HepG2 (cell line): ENCODE measurements at regions not wholly inside any gene's neighbourhood (a gene's known extent, or its start where the extent isn't known, plus 50 kb on each side); places are given as distances from the start of the nearest gene placed in this dataset.

Source experiments
- ATAC-seq: fragments of 200-7000 bp; cut with Tn5 transposase; 3 replicates; pipeline ENCODE4 v1.9.1; 2020; ENCODE audit warnings: mild to moderate bottlenecking, moderate library complexity
- BruUV-seq: library from RNA; stranded (reverse); fragments of 400-500 nt; replicated peaks from 2 replicates; lab custom pipeline; 2021; lab: Mats Ljungman, UMichigan
- CTCF ChIA-PET: fragments of 300-600 bp; formaldehyde crosslinking; extraction: SDS; loops from one replicate; lab custom pipeline; 2021; ENCODE audit warnings: low total read pairs, inconsistent platforms, low intra/inter-chr PET ratio; lab: Yijun Ruan, JAX
- POLR2A ChIA-PET: fragments of 350-600 bp; sonication (Branson Sonifier 250); formaldehyde crosslinking; loops from one replicate; lab custom pipeline; 2020; ENCODE audit warnings: antibody characterized with exemption, inconsistent platforms; lab: Yijun Ruan, JAX
- DNase-seq: peaks from one replicate; pipeline ENCODE4 v3.0.0-alpha.2; 2015; ENCODE audit warnings: low spot score
- FAIRE-seq: peaks from 3 replicates; lab custom pipeline; 2011; peaks lifted over from hg19 to GRCh38; lab: Jason Lieb, UNC
- H2AFZ ChIP-seq: one replicate; pipeline ENCODE4 v1.6.1; 2011; ENCODE audit warnings: low read length, inconsistent platforms
- H3K27ac ChIP-seq: fragments of 300-600 bp; 3 replicates; pipeline ENCODE4 v1.8.0; 2011; ENCODE audit warnings: mixed run types, mild to moderate bottlenecking, mixed read lengths, low read length, inconsistent platforms; ENCODE audit not compliant: insufficient read depth; ENCODE audit errors: extremely low read length
- H3K27me3 ChIP-seq, 2 experiments: fragments of 200-600 bp in 1 of 2; 2 replicates in 1 of 2; 3 replicates in 1 of 2; pipeline versions ENCODE4 v1.6.0 to v1.8.0; 2011; ENCODE audit warnings: low read length in 2 of 2, mild to moderate bottlenecking in 2 of 2, moderate library complexity in 2 of 2, inconsistent platforms in 1 of 2; ENCODE audit not compliant: insufficient read depth in 2 of 2, control insufficient read depth in 1 of 2
- H3K36me3 ChIP-seq, 2 experiments: fragments of 200-600 bp in 1 of 2; replicated peaks in 1 of 2; 2 replicates in 1 of 2; 3 replicates in 1 of 2; pipeline versions ENCODE4 v1.5.1 to v1.8.0; 2011; ENCODE audit warnings: low read length in 2 of 2, inconsistent platforms in 1 of 2; ENCODE audit not compliant: insufficient read depth in 2 of 2, control insufficient read depth in 1 of 2
- H3K4me1 ChIP-seq: 2 replicates; pipeline ENCODE4 v1.5.1; 2012; ENCODE audit warnings: low read length, inconsistent platforms; ENCODE audit not compliant: insufficient read depth
- H3K4me2 ChIP-seq: 2 replicates; pipeline ENCODE4 v1.6.0; 2011; ENCODE audit warnings: low read depth, low read length, inconsistent platforms
- H3K4me3 ChIP-seq, 3 experiments: fragments of 200-600 bp in 1 of 3; sonication (generic), shearing (Covaris generic) in 1 of 3; replicated peaks in 1 of 3; 2 replicates each; pipeline ENCODE4 v1.5.1; 2011 to 2016; ENCODE audit warnings: low read length in 3 of 3, inconsistent platforms in 2 of 3, low read depth in 2 of 3, mild to moderate bottlenecking in 2 of 3, control low read depth in 1 of 3, mixed read lengths in 1 of 3; ENCODE audit not compliant: insufficient read depth in 1 of 3
- H3K79me2 ChIP-seq: one replicate; pipeline ENCODE4 v1.6.1; 2011; ENCODE audit warnings: low read length, inconsistent platforms; ENCODE audit not compliant: insufficient read depth
- H3K9ac ChIP-seq: 2 replicates; pipeline ENCODE4 v1.6.0; 2011; ENCODE audit warnings: mild to moderate bottlenecking, low read depth, low read length, inconsistent platforms; ENCODE audit not compliant: insufficient read depth
- H3K9me3 ChIP-seq: 2 replicates; pipeline ENCODE4 v1.5.1; 2012; ENCODE audit warnings: mild to moderate bottlenecking, low read length
- H4K20me1 ChIP-seq: 2 replicates; pipeline ENCODE4 v1.6.0; 2011; ENCODE audit warnings: inconsistent platforms, mild to moderate bottlenecking, low read length, moderate library complexity; ENCODE audit not compliant: insufficient read depth
- ASH2L ChIP-seq: fragments of 300-600, 200-600 bp; sonication (generic); IDR thresholded peaks from 2 replicates; pipeline ENCODE4 v1.7.0; 2017; ENCODE audit warnings: low read depth, mild to moderate bottlenecking, moderate library complexity, mixed read lengths, low read length; ENCODE audit not compliant: insufficient read length
- CREB1 ChIP-seq, 2 experiments: fragments of 450-650 bp in 1 of 2; IDR thresholded peaks; 2 replicates each; pipeline ENCODE4 v1.6.1; 2016 to 2017; ENCODE audit warnings: control low read depth in 1 of 2, mild to moderate bottlenecking in 1 of 2, missing compliant biosample characterization in 1 of 2, missing genetic modification characterization in 1 of 2
- GABPB1 ChIP-seq: IDR thresholded peaks from 2 replicates; pipeline ENCODE4 v1.6.1; 2016; ENCODE audit warnings: mild to moderate bottlenecking, missing genetic modification reagents, moderate library complexity, missing compliant biosample characterization
- MBNL3 ChIP-seq: fragments of 250-450 bp; sonication (Bioruptor Pico); conservative IDR thresholded peaks from 2 replicates; pipeline ENCODE4 v1.8.0; 2022; ENCODE audit warnings: mild to moderate bottlenecking, inconsistent platforms
- MED8 ChIP-seq: sonication (generic); formaldehyde crosslinking; IDR thresholded peaks from 2 replicates; pipeline ENCODE4 v1.8.1; 2023; ENCODE audit warnings: mild to moderate bottlenecking, missing genetic modification reagents; ENCODE audit not compliant: insufficient replicate concordance
- POLR2AphosphoS2 ChIP-seq: IDR thresholded peaks from 2 replicates; pipeline ENCODE4 v1.6.1; 2011; ENCODE audit warnings: low read depth, low read length, improper control_type of control experiment
- REST ChIP-seq, 2 experiments: IDR thresholded peaks; 2 replicates each; pipeline ENCODE4 v1.6.1; 2011 to 2012; ENCODE audit warnings: low read length in 2 of 2, borderline replicate concordance in 1 of 2, low read depth in 1 of 2, mild to moderate bottlenecking in 1 of 2, moderate library complexity in 1 of 2
- SOX5 ChIP-seq: IDR thresholded peaks from 2 replicates; pipeline ENCODE4 v1.6.1; 2016; ENCODE audit warnings: borderline replicate concordance
- TAF15 ChIP-seq: fragments of 200-400 bp; formaldehyde crosslinking; IDR thresholded peaks from one replicate; pipeline ENCODE4 v1.6.1; 2018; ENCODE audit warnings: mild to moderate bottlenecking, low read depth, low read length; ENCODE audit not compliant: poor library complexity, severe bottlenecking
- TARDBP ChIP-seq: sonication (generic); formaldehyde crosslinking; IDR thresholded peaks from 2 replicates; pipeline ENCODE4 v1.8.0; 2022; ENCODE audit warnings: mild to moderate bottlenecking, missing genetic modification reagents
- ZNF264 ChIP-seq: sonication (generic); formaldehyde crosslinking; IDR thresholded peaks from 2 replicates; pipeline ENCODE4 v1.4.0; 2020; ENCODE audit warnings: missing genetic modification reagents
- ZNF274 ChIP-seq: sonication (generic); formaldehyde crosslinking; IDR thresholded peaks from 2 replicates; pipeline ENCODE4 v1.5.1; 2020; ENCODE audit warnings: mild to moderate bottlenecking, missing genetic modification reagents
- WGBS: methylation state at CpG from one replicate; pipeline ENCODE4 v1.1.6; 2017; ENCODE audit warnings: low lambda C conversion rate; 5-methylcytosine and 5-hydroxymethylcytosine counted together
- in situ Hi-C: cut with HindIII; loops from 2 replicates; pipeline ENCODE4 v1.10.0; 2017; ENCODE audit warnings: low pct_unique_long_range_greater_than_20kb; ENCODE audit not compliant: extremely low pct_ligation_motif_present
- intact Hi-C: fragments of 100-400 bp; cut with micrococcal nuclease; formaldehyde crosslinking; loops from one replicate; pipeline ENCODE4 v1.10.0; 2022; ENCODE audit not compliant: unreplicated experiment

GRCh38 chr6:169980826-169981450 is 229.5 kb downstream of the ERMARD start:
- H2AFZ ChIP-seq: no peak overlapping the region
- no peaks in the 10 kb centered on the region for H3K9me3 ChIP-seq
- WGBS: 10% methylated on average over 14 of the region's 14 CpGs
- peaks cover 27 to 90% of the 10 kb centered on the region in 2 experiments for H3K27me3 ChIP-seq
- H3K79me2 ChIP-seq: no peaks in the 10 kb centered on the region
- no peak for DNase-seq
- no peak overlapping the region for H3K9ac ChIP-seq
- FAIRE-seq: no peak
- H3K4me1 ChIP-seq: no peaks in the 10 kb centered on the region
- ChIA-PET CTCF (no interaction called here), POLR2A (no interaction called here)
- no TSS peak for BruUV-seq
- in situ Hi-C loops (no loop called here), intact Hi-C loops (no loop called here)
- H3K4me2 ChIP-seq: no peak overlapping the region
- no peak overlapping the region for H3K4me3 ChIP-seq
- H4K20me1 ChIP-seq: no peaks in the 10 kb centered on the region
- no peaks in the 10 kb centered on the region for H3K36me3 ChIP-seq
- H3K27ac ChIP-seq: no peak overlapping the region
- ATAC-seq: no peak
- TF ChIP-seq ZNF274 (CRISPR knock-in tag): no peak
- no peak for TF ChIP-seq TARDBP (CRISPR knock-in tag)
- TF ChIP-seq TAF15: no peak
- no peak for TF ChIP-seq ZNF264 (CRISPR knock-in tag)
- TF ChIP-seq CREB1 (IDR thresholded peaks at IDR 0.05): no peak
- TF ChIP-seq CREB1 (CRISPR knock-in tag; IDR thresholded peaks at IDR 0.05): no peak
- no peak for TF ChIP-seq GABPB1 (CRISPR knock-in tag)
- no peak for TF ChIP-seq MED8
- TF ChIP-seq POLR2AphosphoS2: no peak
- no peak for TF ChIP-seq SOX5

DNA sequence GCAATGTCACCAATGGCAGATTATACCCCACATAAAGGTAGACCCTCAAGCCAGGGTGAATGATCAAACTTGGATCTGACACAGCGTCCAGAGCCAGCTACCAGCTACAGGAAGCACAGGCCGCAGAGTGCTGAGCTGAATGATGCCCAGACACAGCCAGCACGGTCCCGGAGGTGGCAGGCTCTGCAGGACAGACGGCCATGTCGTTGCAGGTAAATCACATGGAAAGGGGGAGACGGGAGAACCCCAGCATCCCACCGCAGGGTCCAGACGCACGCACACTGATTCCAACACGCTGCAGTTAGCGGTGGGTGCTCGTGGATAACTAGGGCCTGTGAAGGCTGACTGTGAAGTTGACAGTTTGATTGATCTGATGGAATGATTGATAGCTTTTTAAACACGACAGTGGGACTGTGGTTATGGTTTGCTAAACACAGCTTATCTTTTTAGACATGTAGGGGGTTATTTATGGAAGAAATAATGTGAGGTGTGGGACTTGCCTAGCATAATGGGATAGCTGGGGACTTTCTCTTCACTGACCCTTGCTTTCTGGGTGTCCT is 228.5 kb downstream of the ERMARD start:
- H3K27ac ChIP-seq: no peak overlapping the region
- no TSS peak for BruUV-seq
- peaks cover 21 to 84% of the 10 kb centered on the region in 2 experiments for H3K27me3 ChIP-seq
- ATAC-seq (no peak), FAIRE-seq (no peak), DNase-seq (no peak)
- in situ Hi-C loops (no loop called here), intact Hi-C loops (no loop called here)
- no peak overlapping the region for H3K9ac ChIP-seq
- WGBS: 30% methylated on average over 11 of the region's 14 CpGs
- H4K20me1 ChIP-seq: no peaks in the 10 kb centered on the region
- no peaks in the 10 kb centered on the region for H3K9me3 ChIP-seq
- H3K4me1 ChIP-seq: no peaks in the 10 kb centered on the region
- no peaks in the 10 kb centered on the region for H3K36me3 ChIP-seq
- H3K4me3 ChIP-seq: no peak overlapping the region
- no peak overlapping the region for H2AFZ ChIP-seq
- CTCF ChIA-PET: no interaction called here
- H3K4me2 ChIP-seq: no peak overlapping the region
- no peak for TF ChIP-seq REST (IDR thresholded peaks at IDR 0.05; ENCODE audit: borderline replicate concordance in 1 of 2, low read depth in 1 of 2, low read length in 2 of 2)
- TF ChIP-seq MBNL3: no peak
- no peak for TF ChIP-seq ASH2L
- H3K79me2 ChIP-seq: no peaks in the 10 kb centered on the region
- POLR2A ChIA-PET: no interaction called here
